Neural progenitor cell (in vitro differentiated cells): ENCODE measurements at regions not wholly inside any gene's neighbourhood (a gene's known extent, or its start where the extent isn't known, plus 50 kb on each side); places are given as distances from the start of the nearest gene placed in this dataset.

Experiments
- DNase-seq: peaks from one replicate; pipeline ENCODE4 v3.0.0-alpha.2; 2016; ENCODE audit warnings: low spot score
- H2AFZ ChIP-seq: fragments of 200-600 bp; sonication (generic); replicated peaks from 2 replicates; pipeline ENCODE4 v1.6.1; 2016; ENCODE audit warnings: antibody characterized with exemption
- H3F3A ChIP-seq: fragments of 200-600 bp; sonication (generic); 2 replicates; pipeline ENCODE4 v1.6.1; 2016; ENCODE audit warnings: antibody characterized with exemption, low read depth
- H3K27ac ChIP-seq: fragments of 200-600 bp; sonication (generic); 2 replicates; pipeline ENCODE4 v1.5.1; 2016; ENCODE audit warnings: mild to moderate bottlenecking
- H3K27me3 ChIP-seq: fragments of 200-600 bp; sonication (generic); 2 replicates; pipeline ENCODE4 v1.6.1; 2016; ENCODE audit warnings: mild to moderate bottlenecking, moderate library complexity
- H3K36me3 ChIP-seq: fragments of 200-600 bp; sonication (generic); 2 replicates; pipeline ENCODE4 v1.5.1; 2016
- H3K4me1 ChIP-seq: fragments of 200-600 bp; sonication (generic); 2 replicates; pipeline ENCODE4 v1.6.1; 2016; ENCODE audit warnings: mixed run types
- H3K4me2 ChIP-seq: fragments of 200-600 bp; sonication (generic); 2 replicates; pipeline ENCODE4 v1.6.1; 2016
- H3K4me3 ChIP-seq: fragments of 200-600 bp; sonication (generic); 2 replicates; pipeline ENCODE4 v1.5.1; 2016
- H3K79me2 ChIP-seq: fragments of 200-600 bp; sonication (generic); 2 replicates; pipeline ENCODE4 v1.6.1; 2016; ENCODE audit warnings: low read depth
- H3K9ac ChIP-seq: fragments of 200-600 bp; sonication (generic); 2 replicates; pipeline ENCODE4 v1.6.1; 2016
- H3K9me3 ChIP-seq: fragments of 200-600 bp; sonication (generic); 2 replicates; pipeline ENCODE4 v1.5.1; 2016; ENCODE audit warnings: low read depth
- H4K20me1 ChIP-seq: fragments of 200-600 bp; sonication (generic); 2 replicates; pipeline ENCODE4 v1.6.1; 2016; ENCODE audit warnings: low read depth
- H3K27ac Mint-ChIP-seq: 3 replicates; pipeline ENCODE4 v1.8.0; 2021; ENCODE audit warnings: mixed read lengths
- H3K27me3 Mint-ChIP-seq: 2 replicates; pipeline ENCODE4 v1.8.0; 2022; ENCODE audit warnings: low read depth, mild to moderate bottlenecking, inconsistent platforms, moderate library complexity, mixed read lengths; ENCODE audit not compliant: insufficient read depth
- H3K36me3 Mint-ChIP-seq: 3 replicates; pipeline ENCODE4 v1.8.0; 2021; ENCODE audit warnings: mixed read lengths
- H3K4me1 Mint-ChIP-seq: 3 replicates; pipeline ENCODE4 v1.8.0; 2021; ENCODE audit warnings: mixed read lengths
- H3K4me3 Mint-ChIP-seq: 3 replicates; pipeline ENCODE4 v1.8.0; 2021; ENCODE audit warnings: mild to moderate bottlenecking, moderate library complexity, mixed read lengths
- H3K9me3 Mint-ChIP-seq: 3 replicates; pipeline ENCODE4 v1.8.0; 2020; ENCODE audit warnings: mixed read lengths
- EZH2 ChIP-seq: fragments of 200-600 bp; sonication (generic); IDR thresholded peaks from 2 replicates; pipeline ENCODE4 v1.6.1; 2017; ENCODE audit warnings: antibody characterized with exemption, mild to moderate bottlenecking, moderate library complexity
- EZH2phosphoT487 ChIP-seq: fragments of 200-600 bp; sonication (generic); IDR thresholded peaks from 2 replicates; pipeline ENCODE4 v1.6.1; 2017; ENCODE audit warnings: antibody characterized with exemption
- TF ChIP-seq, protein P1 (sequence below): fragments of 200-600 bp; sonication (generic); IDR thresholded peaks from 2 replicates; pipeline ENCODE4 v1.5.1; 2017; ENCODE audit warnings: antibody characterized with exemption, mild to moderate bottlenecking

DNA sequence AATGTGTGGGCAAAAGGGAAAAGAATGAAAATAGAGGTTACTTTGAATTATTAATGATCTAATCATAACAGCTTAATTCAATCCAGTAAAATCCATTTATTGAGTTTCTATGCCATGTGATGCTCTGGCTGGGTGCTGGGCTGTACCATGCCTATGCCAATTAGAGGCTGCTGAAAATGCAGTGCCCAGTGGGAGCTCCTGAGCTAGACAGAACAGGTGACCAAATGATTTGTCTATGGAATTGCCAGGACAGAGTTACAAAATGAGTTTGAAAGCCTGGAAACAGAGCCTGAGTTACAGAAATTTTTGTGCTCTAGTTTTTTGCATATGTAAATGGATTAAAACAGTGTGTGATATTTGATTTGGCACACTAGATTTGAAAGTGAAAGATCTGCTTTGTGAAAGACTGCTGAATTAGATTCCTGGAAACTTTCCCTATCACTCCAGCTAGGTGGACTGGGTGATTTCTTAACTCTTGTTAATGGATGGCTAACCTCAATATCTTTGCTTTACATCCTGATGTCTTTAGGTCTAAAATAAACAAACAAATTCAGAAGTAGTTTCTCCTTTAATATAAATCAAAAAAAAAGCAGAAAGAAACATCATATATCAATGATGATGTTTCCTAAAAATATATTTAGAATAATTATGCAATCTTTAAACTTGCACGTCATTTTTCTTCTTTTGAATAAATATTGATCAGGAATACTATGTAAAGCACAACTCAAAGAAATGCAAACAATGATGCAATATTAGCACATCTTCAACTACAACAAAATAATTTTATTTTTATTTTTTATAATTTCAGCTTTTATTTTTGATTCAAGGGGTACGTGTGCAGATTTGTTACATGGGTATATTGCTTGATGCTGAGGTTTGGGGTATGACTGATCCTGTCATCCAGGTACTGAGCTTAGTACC, 194.8 kb upstream of the FBXL7 start:
- H3K4me3 ChIP-seq, result no peak overlapping the region
- H3K27ac ChIP-seq, result no peak overlapping the region
- no peaks in the 10 kb centered on the region for H3K9me3 ChIP-seq
- Mint-ChIP-seq H3K27me3 (peaks cover 2% of the 10 kb centered on the region), H3K9me3 (no peaks in the 10 kb centered on the region), H3K36me3 (no peaks in the 10 kb centered on the region), H3K4me1 (no peaks in the 10 kb centered on the region), H3K4me3 (no peak overlapping the region), H3K27ac (no peak overlapping the region)
- H4K20me1 ChIP-seq, result no peaks in the 10 kb centered on the region
- H3K27me3 ChIP-seq, result no peaks in the 10 kb centered on the region
- H3K4me2 ChIP-seq, result no peak overlapping the region
- TF ChIP-seq EZH2, result no peak
- TF ChIP-seq, protein P1, sequence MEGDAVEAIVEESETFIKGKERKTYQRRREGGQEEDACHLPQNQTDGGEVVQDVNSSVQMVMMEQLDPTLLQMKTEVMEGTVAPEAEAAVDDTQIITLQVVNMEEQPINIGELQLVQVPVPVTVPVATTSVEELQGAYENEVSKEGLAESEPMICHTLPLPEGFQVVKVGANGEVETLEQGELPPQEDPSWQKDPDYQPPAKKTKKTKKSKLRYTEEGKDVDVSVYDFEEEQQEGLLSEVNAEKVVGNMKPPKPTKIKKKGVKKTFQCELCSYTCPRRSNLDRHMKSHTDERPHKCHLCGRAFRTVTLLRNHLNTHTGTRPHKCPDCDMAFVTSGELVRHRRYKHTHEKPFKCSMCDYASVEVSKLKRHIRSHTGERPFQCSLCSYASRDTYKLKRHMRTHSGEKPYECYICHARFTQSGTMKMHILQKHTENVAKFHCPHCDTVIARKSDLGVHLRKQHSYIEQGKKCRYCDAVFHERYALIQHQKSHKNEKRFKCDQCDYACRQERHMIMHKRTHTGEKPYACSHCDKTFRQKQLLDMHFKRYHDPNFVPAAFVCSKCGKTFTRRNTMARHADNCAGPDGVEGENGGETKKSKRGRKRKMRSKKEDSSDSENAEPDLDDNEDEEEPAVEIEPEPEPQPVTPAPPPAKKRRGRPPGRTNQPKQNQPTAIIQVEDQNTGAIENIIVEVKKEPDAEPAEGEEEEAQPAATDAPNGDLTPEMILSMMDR, result no peak
- no peak for TF ChIP-seq EZH2phosphoT487
- no peaks in the 10 kb centered on the region for H3K79me2 ChIP-seq
- no peak overlapping the region for H3K9ac ChIP-seq
- DNase-seq, result no peak
- H3K36me3 ChIP-seq, result no peaks in the 10 kb centered on the region
- H2AFZ ChIP-seq, result no peak overlapping the region
- H3K4me1 ChIP-seq, result no peaks in the 10 kb centered on the region
- no peaks in the 10 kb centered on the region for H3F3A ChIP-seq

DNA sequence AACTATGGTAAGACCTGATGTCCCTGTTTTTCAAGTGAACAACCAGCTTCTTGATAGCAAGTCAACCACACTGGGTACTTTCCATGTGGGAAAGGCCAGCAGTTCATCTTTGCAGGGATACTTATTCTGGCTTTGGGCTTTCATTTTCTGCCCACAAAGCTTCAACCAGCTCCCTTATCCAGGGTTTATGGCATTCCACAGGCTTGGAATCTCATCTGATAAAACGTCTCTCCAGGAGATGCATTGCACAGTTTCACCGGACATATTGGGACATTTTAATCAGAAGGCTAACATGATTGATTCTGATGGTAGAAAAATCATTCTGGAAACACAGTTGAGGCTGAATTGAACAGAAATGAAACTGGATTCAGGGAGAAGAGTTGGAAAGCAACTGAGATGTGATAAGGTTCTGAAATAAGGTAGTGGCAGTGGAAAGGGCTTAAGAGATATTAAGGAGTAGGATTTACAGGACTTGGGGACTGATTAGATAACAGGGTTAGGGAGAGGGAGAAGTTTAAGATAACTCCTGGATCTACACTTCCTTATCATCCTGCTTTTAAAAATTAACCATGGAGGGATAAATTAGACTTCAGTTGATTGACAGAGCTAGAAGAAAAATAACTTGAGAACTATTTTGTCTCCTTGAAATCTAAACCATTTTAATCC, 195.8 kb upstream of the FBXL7 start:
- H3K4me1 ChIP-seq, result no peaks in the 10 kb centered on the region
- no peaks in the 10 kb centered on the region for H3K9me3 ChIP-seq
- Mint-ChIP-seq H3K9me3 (no peaks in the 10 kb centered on the region), H3K27ac (no peak overlapping the region), H3K4me1 (no peaks in the 10 kb centered on the region), H3K27me3 (peaks cover 2% of the 10 kb centered on the region), H3K4me3 (no peak overlapping the region), H3K36me3 (no peaks in the 10 kb centered on the region)
- no peaks in the 10 kb centered on the region for H3K27me3 ChIP-seq
- no peak overlapping the region for H3K4me2 ChIP-seq
- H3K79me2 ChIP-seq, result no peaks in the 10 kb centered on the region
- no peaks in the 10 kb centered on the region for H3F3A ChIP-seq
- H3K9ac ChIP-seq, result no peak overlapping the region
- H4K20me1 ChIP-seq, result no peaks in the 10 kb centered on the region
- no peak overlapping the region for H3K27ac ChIP-seq
- no peak overlapping the region for H2AFZ ChIP-seq
- H3K4me3 ChIP-seq, result no peak overlapping the region
- DNase-seq, result no peak
- TF ChIP-seq EZH2phosphoT487, result no peak
- TF ChIP-seq EZH2, result no peak
- TF ChIP-seq, protein P1, result no peak
- H3K36me3 ChIP-seq, result no peaks in the 10 kb centered on the region

DNA sequence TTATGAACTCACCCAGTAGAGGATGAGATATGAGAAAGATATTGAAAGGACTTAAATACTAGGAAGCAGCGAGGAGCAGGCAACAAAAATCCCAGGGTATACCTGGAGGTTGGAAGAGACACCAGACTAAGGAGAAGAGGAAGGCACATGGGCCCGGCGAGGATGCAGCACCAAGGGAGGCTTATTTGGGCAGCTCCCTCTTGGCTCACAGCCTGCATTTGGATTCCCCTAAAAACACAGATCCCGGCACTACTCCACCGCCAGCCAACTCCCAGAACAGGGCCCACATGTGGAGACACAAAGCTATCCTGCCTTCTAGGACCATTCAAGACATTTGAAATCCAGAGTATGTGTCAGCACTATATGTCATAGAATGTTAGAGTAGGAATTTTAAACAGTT, 199.8 kb upstream of the FBXL7 start:
- Histone ChIP-seq H3K9me3 (no peaks in the 10 kb centered on the region), H2AFZ (no peak overlapping the region), H3K9ac (no peak overlapping the region), H3K4me2 (no peak overlapping the region), H3F3A (no peaks in the 10 kb centered on the region), H3K36me3 (no peaks in the 10 kb centered on the region), H3K4me1 (no peaks in the 10 kb centered on the region), H3K27ac (no peak overlapping the region), H4K20me1 (no peaks in the 10 kb centered on the region), H3K4me3 (no peak overlapping the region), H3K27me3 (no peaks in the 10 kb centered on the region), H3K79me2 (no peaks in the 10 kb centered on the region)
- Mint-ChIP-seq H3K36me3 (no peaks in the 10 kb centered on the region), H3K27ac (no peak overlapping the region), H3K9me3 (no peaks in the 10 kb centered on the region), H3K4me3 (no peak overlapping the region), H3K27me3 (no peaks in the 10 kb centered on the region), H3K4me1 (no peaks in the 10 kb centered on the region)
- peak; percentile 3 for DNase-seq
- TF ChIP-seq, protein P1, result no peak
- TF ChIP-seq EZH2phosphoT487 (no peak), EZH2 (no peak)
